GM21367 (cell line): ENCODE measurements at regions not wholly inside any gene's neighbourhood (a gene's known extent, or its start where the extent isn't known, plus 50 kb on each side); places are given as distances from the start of the nearest gene placed in this dataset.

ENCODE experiments used
- ATAC-seq: cut with Tn5 transposase; IDR thresholded peaks from one replicate; pipeline ENCODE4 v1.9.1; 2021; ENCODE audit not compliant: unreplicated experiment

DNA sequence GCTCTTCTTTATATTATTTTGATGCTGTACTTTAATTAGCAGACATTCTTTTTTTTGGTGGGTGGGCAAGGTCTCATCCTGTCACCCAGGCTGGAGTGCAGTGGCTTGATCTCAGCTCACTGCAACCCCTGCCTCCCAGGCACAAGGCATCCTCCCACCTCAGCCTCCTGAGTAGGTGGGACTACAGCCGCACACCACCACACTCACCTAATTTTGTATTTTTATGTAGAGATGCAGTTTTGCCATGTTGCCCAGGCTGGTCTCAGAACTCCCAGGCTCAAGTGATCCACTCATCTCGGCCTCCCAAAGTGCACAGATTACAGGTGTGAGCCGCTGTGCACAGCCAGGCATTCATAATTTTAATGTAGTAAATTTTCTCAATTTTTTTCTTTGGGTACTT, 608.1 kb downstream of the ZNF385D start:
- no peak for ATAC-seq

DNA sequence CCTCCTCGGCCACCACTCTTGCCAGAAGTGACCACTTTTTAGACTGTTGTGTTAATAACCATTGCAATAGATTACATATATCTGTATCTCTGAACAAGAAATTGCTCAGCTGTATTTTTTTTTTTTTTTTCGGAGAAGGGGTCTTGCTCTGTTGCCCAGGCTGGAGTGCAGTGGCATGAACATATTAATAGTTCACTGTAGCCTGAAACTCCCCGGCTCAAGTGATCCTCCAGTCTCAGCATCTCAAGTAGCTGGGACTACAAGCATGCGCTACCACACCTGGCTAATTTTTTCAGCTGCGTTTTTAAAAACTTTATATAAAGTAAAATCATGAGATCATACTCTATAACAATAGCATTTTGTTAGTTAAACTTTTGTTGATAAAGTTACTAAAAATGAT, 609.0 kb downstream of the ZNF385D start:
- no peak for ATAC-seq

DNA sequence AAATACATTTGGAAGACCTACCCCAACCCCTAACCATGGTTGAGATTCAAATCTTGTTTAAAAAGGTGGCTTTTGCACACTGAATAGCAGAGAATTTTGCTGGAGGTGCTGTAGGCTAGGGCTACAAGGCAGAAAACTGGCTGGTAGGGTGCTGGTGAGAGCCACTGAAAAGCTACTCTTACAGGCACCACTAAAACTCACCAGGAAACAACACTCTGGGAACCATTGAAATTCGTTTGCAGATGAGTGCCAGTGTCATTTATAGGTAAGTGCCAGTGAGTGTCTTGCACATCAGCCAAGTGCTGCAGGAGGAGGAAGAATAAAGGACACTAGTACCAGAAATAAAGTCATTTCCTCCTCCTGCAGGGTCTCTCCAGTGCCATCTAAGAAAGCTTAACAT, 610.2 kb downstream of the ZNF385D start:
- ATAC-seq = no peak

DNA sequence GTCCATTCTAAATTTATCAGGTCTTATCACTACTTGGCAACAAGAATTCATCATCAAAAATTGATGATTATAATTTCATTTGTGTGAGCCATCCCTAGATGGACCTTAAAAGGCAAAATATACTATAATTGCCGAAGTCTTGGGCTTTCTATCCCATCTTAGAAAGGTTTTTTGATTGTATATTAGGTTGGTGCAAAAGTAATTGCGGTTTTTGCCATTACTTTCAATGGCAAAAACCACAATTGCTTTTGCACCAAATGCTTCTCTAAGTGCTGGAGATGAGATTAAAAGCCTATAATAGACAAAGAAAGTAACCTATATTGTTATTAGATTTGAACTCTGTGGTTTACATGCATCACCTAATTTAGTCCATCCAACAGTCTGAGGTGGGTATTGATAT, 612.9 kb downstream of the ZNF385D start:
- no peak for ATAC-seq

DNA sequence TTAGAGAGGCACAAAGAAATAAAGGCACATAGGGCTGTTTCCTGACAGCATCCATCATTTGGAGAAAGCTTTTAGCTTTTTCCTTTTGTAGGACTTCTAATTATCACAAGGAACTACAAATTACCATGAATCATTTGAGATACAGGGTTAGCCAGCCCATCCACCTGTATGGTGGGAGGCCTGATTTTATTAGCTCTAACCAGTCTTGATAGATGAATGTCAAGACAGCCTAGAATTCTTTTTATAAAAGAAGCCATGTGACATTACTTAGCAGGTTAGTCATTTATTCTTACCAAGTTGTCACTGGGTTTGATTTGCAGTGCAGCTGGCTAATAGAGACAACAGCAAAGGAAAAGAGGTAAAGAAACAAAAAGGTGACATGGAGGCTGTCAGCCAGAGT, 618.1 kb downstream of the ZNF385D start:
- no peak for ATAC-seq

DNA sequence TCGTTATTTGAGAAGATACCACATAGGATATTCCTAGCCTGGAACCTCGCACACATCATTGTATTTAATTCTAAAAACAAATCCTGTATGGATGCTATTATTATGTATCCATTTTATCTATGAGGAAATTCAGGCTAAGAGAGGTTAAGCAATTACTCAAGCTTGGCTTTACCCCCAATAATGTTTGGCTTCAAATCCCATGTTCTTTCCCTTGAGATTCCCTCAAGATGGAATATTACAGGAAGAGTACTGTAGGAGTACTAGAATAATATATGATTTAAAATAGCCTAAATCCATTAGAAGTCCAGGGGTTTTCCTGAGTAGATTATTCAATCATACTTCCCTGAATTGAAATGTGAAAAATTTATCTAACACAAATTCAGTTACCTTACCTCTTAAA, 630.2 kb downstream of the ZNF385D start:
- no peak for ATAC-seq

DNA sequence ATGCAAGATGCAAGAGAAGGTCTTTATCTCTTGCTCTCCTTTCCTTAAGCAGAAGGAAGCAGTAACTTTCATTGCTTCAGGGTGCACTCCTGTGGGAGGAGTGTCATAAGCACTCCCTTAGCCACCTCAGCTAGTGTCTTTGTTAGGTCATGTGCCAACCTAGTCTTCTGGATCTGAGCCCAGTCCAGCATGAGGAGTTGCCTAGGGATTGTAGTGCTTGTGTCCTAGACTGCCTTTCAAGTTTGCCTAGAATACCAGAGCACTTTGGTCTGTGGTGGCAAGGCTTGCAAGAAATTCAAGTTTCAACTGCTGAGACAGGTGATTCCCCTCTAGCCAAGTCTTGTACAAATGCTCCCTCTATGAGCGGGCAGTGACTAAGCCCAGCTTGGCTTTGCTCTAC, 633.6 kb downstream of the ZNF385D start:
- no peak for ATAC-seq

DNA sequence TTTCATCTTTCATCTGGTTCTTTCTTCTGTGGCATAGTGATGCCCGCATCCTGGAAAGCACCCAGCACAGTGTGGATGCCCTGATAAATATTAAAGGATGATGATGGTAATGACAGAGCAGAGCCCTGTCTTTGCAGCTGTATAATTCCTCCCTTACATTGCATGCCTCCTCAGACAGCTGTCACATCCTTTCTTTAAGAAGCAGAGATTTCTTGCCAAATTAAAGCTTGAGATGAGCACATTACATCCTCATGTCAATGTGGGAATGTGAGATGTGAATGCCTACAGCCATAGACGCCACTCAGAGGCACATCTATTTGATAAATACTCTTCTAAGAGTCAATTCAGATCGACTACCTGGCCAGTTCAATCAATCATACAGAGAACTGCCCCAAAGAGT, 642.0 kb downstream of the ZNF385D start:
- ATAC-seq = no peak

DNA sequence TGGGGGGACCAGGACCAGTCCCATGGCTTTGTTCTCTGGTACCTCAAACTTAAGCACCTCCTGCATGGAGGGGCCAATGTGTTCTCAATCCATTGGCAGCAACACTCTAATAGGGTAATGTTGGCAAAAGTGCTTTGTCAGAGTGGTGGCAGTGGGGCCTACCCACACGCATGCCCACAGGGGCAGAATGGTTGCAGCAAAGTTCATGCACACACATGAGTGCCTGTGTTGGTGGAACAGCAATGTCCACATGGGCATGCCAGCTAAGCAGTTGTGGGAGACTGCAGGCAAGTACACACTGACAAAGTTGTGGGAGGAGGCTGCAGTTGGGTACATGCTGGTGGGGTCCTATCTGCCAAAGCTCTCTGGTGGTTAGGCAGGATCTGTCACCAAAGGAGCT, 645.2 kb downstream of the ZNF385D start:
- ATAC-seq = no peak

DNA sequence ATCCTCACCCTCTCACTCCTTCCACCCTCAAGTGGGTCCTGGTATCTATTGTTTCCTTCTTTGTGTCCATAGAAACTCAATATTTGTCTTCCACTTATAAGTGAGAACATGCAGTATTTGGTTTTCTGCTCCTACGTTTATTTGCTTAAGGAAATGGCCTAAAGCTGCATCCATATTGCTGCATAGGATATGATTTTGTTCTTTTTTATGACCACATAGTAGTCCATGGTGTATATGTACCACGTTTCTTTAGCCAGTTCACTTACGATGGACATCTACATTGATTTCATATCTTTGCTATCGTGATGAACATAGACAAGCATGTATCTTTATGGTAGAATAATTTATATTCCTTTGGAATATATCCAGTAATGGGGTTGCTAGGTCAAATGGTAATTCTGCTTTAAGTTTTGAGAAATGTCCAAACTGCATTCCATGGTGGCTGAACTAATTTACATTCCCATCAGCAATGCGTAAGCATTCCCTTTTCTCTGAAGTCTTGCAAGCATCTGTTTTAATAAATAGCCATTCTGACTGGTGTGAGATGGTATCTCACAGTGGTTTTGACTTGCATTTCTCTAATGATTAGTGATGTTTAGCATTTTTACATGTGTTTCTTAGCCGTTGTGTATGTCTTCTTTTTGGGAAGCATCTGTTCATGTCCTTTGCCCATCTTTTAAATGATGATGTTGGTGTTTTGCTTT, 650.2 kb downstream of the ZNF385D start:
- no peak for ATAC-seq

DNA sequence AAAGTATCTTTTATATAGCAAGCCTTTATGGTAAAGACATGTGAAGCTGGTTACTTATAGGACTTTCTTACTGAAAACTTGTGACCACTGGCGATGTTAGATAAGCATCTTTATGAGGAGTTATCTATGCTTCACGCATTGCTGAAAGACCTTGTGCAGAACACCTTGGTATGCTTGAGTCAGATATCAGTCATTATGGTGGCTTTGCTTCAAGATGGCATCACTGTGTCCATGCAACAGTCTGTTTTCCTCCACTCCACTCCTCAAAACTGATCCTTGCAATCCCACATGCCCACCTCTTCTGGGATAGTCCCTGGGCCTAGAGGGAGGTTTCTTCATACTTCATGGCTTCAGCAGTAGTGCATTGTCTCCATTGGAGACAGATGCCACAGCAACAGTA, 656.3 kb downstream of the ZNF385D start:
- ATAC-seq = no peak

DNA sequence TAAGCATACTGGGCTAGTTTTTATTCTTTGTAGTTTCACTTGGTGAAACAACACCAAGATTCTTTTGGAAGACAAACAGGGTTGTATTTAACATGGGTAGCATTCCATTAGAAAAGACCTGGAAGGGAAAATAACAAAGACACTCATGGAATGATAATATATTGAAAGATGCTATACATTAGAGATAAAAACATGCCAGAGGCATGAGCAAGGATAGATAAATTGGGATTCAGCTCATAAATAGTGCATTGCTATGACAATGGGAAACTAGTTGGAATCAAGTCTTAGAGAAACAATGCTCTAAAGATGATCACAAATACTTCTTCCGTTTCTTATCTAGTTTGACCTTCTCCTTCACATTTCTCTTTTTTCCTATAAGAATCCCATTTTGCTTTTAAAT, 677.4 kb downstream of the ZNF385D start:
- no peak for ATAC-seq

DNA sequence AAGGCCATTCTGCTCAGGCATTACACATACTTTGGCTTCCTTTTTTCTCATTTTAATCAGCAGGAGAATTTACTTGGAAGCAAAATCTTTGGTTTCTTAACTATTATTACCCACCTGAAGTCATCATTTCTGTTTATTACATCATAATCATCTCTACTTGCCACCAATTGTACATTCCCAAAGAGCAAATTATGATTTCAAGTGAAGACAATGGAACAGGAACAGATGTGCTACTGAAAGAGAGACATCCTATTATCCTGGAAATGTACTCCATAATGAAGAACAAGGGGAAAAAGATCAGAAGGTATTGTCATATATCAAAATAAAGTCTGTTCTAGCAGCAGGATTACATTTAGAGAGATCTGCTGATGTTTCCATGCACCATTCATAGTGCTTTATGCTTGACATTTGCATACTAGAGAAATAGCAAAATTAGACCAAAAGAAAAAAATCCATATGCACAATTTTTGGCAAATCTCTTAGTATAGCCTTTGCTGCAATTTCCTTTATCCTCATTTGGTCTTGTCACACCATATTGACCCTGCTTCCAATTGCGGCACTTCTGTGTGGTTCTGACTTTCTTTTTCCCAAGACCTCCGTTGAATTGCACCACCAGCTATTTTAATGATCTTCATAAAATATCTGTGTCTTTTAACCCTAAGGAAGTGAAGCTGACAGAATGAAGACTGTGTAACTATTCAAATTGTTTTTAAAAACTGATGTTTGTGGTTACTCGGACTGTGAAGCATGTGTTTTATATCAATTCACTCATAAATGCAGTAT, 683.8 kb downstream of the ZNF385D start:
- no peak for ATAC-seq

DNA sequence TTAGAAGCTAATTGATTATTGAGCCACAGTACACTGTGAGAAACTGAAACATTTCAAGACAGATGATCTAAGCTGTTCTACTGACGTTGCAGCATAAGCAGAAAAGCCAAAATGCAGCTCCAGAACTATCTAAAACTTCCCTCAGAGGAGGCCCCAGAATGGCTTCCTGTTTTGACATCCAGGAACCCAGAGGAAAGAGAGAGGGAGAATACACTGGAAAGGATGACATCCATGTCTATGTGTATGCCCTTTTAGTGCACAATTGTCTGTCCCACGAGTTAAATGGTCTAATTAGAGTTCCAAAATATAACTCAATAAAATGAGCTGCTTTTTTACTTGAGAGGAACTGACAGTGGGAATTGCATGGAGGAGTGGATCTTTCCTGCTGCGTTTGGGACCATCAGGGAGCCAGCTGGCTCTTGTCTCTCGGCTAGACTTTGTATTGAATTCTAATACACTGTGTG, 688.1 kb downstream of the ZNF385D start:
- no peak for ATAC-seq

DNA sequence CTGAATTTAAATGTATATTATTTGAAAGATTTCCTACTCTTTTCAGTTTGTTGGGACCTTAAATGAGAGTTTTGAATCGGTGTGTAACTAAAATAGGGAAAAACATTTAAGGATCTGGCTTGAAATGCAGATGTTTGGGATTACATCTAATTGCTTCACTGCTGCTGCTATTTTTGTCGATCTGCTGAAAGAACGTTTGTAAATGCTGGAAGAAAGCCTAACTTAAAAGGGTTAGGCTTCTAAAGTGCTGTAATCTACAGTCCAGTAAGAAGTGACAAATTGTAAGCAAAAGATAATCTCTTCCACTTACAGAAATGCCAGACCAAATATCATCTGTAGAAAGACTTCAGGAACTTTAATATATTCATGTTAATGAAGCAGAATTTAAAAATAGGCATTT, 691.6 kb downstream of the ZNF385D start:
- ATAC-seq = no peak

DNA sequence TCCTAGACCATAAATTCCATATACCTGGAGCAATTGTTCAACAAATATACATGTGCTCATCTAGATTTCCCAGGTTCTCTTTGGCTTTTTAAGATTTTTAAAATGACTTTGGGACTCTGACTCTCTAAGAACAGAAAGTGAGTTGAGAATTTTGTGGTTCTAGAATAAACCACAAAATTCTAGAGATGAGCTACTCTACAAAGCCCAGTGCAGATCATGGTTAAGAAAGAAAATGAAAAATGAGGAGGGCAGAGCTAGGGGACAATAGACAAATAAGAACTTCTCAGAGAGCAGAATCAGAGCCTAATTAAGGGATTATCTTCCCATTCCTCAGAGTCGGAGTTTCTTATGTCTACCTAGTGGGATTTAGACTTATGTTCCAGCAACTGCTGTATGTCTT, 694.7 kb downstream of the ZNF385D start:
- ATAC-seq = no peak

DNA sequence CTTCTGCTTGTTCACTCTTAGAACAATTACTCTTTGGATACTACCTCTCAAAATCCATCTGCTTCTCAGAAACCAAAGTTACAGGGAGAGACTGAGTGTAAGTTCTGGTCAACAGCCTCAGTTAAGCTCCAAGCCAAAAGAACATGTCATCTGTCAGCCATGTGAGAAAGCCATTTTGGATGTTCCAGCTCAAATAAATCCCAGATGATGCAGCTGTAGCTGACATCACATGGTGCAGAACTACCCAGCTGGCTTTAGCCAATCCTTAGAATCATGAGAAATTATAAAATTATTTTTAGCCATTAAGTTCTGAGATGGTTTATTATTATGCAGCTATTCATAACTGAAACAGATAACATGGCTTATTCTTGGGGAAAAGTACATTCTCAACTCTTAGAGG, 696.0 kb downstream of the ZNF385D start:
- no peak for ATAC-seq

DNA sequence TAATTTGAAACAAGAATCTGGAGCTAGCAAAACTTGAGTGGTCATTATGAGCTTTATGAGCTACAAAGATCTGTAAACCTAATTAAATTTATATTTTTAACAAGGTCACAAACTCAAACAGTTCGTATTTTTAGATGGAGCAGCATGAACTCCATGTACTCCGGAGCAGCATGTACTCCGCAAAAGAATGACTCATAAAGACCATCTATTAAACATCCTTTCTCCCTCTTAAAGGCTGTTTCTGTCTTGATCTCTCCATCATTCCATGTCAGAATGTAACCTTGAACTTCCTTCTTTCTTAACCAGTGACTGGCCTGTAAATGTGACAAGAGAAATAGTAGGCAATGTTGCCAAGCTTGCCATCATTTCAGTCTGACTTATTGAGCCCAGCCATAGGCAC, 696.9 kb downstream of the ZNF385D start:
- no peak for ATAC-seq

DNA sequence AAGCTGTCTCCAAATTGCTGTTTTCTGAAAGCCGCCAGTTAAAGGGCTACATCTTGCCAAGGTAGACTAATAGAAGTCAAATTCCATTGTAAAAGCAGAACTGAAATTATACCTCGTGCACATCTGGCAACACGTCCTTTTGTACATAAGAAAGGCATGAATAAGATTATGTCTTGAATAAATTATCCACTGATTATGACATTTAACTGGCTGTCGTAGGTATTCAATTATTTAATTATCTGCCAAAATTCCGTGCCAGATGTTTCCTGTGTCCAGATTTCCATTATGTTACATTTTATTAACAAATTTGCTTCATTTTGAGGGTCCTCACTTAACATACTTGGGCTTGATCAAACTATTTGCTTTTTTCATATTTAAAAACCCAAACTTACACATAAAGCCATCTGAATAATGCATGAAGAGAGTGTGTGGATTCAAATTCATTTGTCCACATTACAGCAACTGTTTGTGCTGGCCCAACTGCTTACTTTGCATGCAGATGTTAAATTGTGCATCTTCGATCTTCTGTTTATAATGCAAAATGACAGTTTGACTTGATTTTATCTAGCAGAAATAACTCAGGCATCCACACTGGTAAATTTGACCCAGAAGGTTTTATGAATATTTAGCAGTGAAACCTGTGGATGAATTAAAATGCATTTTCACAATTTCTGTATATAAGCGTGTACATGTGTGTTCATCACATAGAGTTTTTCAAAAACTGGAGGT, 701.5 kb downstream of the ZNF385D start:
- no peak for ATAC-seq

DNA sequence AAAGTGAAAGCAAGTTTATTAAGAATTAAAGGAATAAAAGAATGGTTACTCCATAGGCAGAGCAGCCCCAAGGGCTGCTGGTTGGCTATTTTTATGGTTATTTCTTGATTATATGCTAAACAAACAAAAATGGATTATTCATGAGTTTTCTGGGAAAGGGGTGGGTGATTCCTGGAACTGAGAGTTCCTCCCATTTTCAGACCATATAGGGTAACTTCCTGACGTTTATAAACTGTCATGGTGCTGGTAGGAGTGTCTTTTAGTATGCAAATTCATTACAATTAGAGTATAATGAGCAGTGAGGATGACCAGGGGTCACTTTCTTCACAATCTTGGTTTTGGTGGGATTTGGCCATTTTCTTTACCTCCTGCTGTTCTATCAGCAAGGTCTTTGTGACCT, 707.9 kb downstream of the ZNF385D start:
- ATAC-seq = no peak

DNA sequence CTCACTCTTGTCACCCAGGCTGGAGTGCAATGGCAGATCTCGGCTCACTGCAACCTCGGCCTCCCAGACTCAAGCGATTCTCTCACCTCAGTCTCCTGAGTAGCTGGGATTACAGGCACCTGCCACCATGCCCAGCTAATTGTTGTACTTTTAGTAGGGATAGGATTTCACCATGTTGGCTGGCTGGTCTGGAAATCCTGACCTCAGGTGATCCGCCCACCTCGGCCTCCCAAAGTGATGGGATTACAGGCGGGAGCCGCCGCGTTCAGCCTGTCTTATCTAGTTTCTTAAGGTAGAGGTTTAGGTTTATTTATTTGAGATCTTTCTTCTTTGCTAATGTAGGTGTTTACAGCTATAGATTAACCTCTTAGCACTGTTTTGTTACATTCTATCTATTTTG, 708.8 kb downstream of the ZNF385D start:
- ATAC-seq = no peak

DNA sequence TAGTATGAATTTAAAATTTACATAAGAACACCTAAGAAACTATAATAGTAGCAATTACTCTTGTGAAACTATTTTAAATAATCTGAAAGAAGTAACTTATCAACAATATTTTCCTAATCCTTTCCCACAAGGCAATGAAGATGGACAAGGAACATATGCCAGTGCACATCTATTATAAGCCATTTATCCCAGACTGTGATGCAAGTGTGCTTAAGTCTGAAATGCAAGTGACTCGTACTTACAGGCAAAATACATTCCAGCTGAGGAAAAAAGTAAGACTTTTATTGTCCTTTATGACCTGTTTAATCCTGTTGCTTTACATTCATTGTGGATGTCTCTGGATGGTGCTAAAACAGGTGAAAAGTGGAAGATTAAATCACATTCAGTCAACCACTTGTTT, 709.4 kb downstream of the ZNF385D start:
- ATAC-seq = no peak
